IgD-negative memory B cell (primary cell): ENCODE measurements at regions not wholly inside any gene's neighbourhood (a gene's known extent, or its start where the extent isn't known, plus 50 kb on each side); places are given as distances from the start of the nearest gene placed in this dataset.
A peak's percentile ranks its signal among the peaks of the same experiment; 100 is the strongest.

Experiments used
- H3K27ac Mint-ChIP-seq, 3 donors: one replicate each; pipeline ENCODE4 v1.8.0; 2020 to 2022; ENCODE audit warnings: mild to moderate bottlenecking in 3 of 3, mixed read lengths in 3 of 3, moderate library complexity in 1 of 3
- H3K27me3 Mint-ChIP-seq: one replicate; pipeline ENCODE4 v1.8.0; 2021; ENCODE audit warnings: mixed read lengths
- H3K36me3 Mint-ChIP-seq: one replicate; pipeline ENCODE4 v1.8.0; 2020; ENCODE audit warnings: mild to moderate bottlenecking, mixed read lengths
- H3K4me1 Mint-ChIP-seq, 3 donors: one replicate each; pipeline ENCODE4 v1.8.0; 2020 to 2022; ENCODE audit warnings: mixed read lengths in 3 of 3, mild to moderate bottlenecking in 1 of 3
- H3K4me3 Mint-ChIP-seq, 4 donors: one replicate each; pipeline ENCODE4 v1.8.0; 2020 to 2022; ENCODE audit warnings: mild to moderate bottlenecking in 4 of 4, mixed read lengths in 4 of 4, moderate library complexity in 3 of 4
- H3K9me3 Mint-ChIP-seq, 3 donors: one replicate each; pipeline ENCODE4 v1.8.0; 2020 to 2021; ENCODE audit warnings: mixed read lengths in 3 of 3, mild to moderate bottlenecking in 1 of 3

- H3K36me3 Mint-ChIP-seq: no peaks in the 10 kb centered on the region
- no peak overlapping the region for H3K27ac Mint-ChIP-seq
- H3K4me3 Mint-ChIP-seq: no peak overlapping the region
- H3K4me1 Mint-ChIP-seq: no peaks in the 10 kb centered on the region
- H3K27me3 Mint-ChIP-seq: peaks cover 2% of the 10 kb centered on the region
- peaks cover 0 to 4% (median 0%) of the 10 kb centered on the region in 3 donors for H3K9me3 Mint-ChIP-seq
Measured at GRCh38 chr5:53342236-53342635, 138.2 kb upstream of the FST start.

- Mint-ChIP-seq H3K4me1 (no peaks in the 10 kb centered on the region), H3K27ac (no peak overlapping the region), H3K9me3 (peaks cover 0 to 4% (median 2%) of the 10 kb centered on the region in 3 donors), H3K4me3 (no peak overlapping the region), H3K27me3 (no peaks in the 10 kb centered on the region), H3K36me3 (no peaks in the 10 kb centered on the region)
Measured at GRCh38 chr5:53343187-53343586, 137.2 kb upstream of the FST start.

GRCh38 chr5:53350368-53350767 is 130.1 kb upstream of the FST start:
- H3K36me3 Mint-ChIP-seq: no peaks in the 10 kb centered on the region
- no peak overlapping the region for H3K4me3 Mint-ChIP-seq
- no peaks in the 10 kb centered on the region for H3K27me3 Mint-ChIP-seq
- no peak overlapping the region for H3K27ac Mint-ChIP-seq
- H3K4me1 Mint-ChIP-seq: no peaks in the 10 kb centered on the region
- H3K9me3 Mint-ChIP-seq: peaks cover 0 to 4% (median 2%) of the 10 kb centered on the region in 3 donors

GRCh38 chr5:53350991-53351770 is 129.2 kb upstream of the FST start:
- no peak overlapping the region for H3K27ac Mint-ChIP-seq
- H3K4me3 Mint-ChIP-seq: no peak overlapping the region
- peaks cover 0 to 4% (median 2%) of the 10 kb centered on the region in 3 donors for H3K9me3 Mint-ChIP-seq
- H3K4me1 Mint-ChIP-seq: no peaks in the 10 kb centered on the region
- no peaks in the 10 kb centered on the region for H3K36me3 Mint-ChIP-seq
- no peaks in the 10 kb centered on the region for H3K27me3 Mint-ChIP-seq

GRCh38 chr5:53355316-53355715 is 125.1 kb upstream of the FST start:
- peaks cover 2% of the 10 kb centered on the region for H3K27me3 Mint-ChIP-seq
- H3K36me3 Mint-ChIP-seq: no peaks in the 10 kb centered on the region
- H3K4me3 Mint-ChIP-seq: no peak overlapping the region
- H3K9me3 Mint-ChIP-seq: peaks cover 0 to 8% (median 0%) of the 10 kb centered on the region in 3 donors
- H3K4me1 Mint-ChIP-seq: no peaks in the 10 kb centered on the region
- H3K27ac Mint-ChIP-seq: no peak overlapping the region

GRCh38 chr5:53355931-53356330 is 124.5 kb upstream of the FST start:
- Mint-ChIP-seq H3K36me3 (no peaks in the 10 kb centered on the region), H3K27ac (no peak overlapping the region), H3K4me1 (no peaks in the 10 kb centered on the region), H3K9me3 (peaks cover 0 to 8% (median 0%) of the 10 kb centered on the region in 3 donors), H3K4me3 (no peak overlapping the region), H3K27me3 (peaks cover 2% of the 10 kb centered on the region)

GRCh38 chr5:53357439-53357838 is 123.0 kb upstream of the FST start:
- no peaks in the 10 kb centered on the region for H3K4me1 Mint-ChIP-seq
- peaks cover 0 to 6% (median 0%) of the 10 kb centered on the region in 3 donors for H3K9me3 Mint-ChIP-seq
- H3K27me3 Mint-ChIP-seq: peaks cover 3% of the 10 kb centered on the region
- H3K27ac Mint-ChIP-seq: no peak overlapping the region
- H3K4me3 Mint-ChIP-seq: no peak overlapping the region
- H3K36me3 Mint-ChIP-seq: no peaks in the 10 kb centered on the region

GRCh38 chr5:53358794-53359193 is 121.6 kb upstream of the FST start:
- Mint-ChIP-seq H3K36me3 (no peaks in the 10 kb centered on the region), H3K4me1 (no peaks in the 10 kb centered on the region), H3K4me3 (no peak overlapping the region), H3K27ac (no peak overlapping the region), H3K9me3 (peaks cover 0 to 4% (median 0%) of the 10 kb centered on the region in 3 donors), H3K27me3 (peaks cover 3% of the 10 kb centered on the region)

- Mint-ChIP-seq H3K9me3 (peaks cover 0 to 4% (median 0%) of the 10 kb centered on the region in 3 donors), H3K27me3 (peaks cover 3% of the 10 kb centered on the region), H3K36me3 (no peaks in the 10 kb centered on the region)
Measured at GRCh38 chr5:53359916-53360517, 120.4 kb upstream of the FST start.

GRCh38 chr5:53360811-53361210 is 119.6 kb upstream of the FST start:
- H3K4me1 Mint-ChIP-seq: no peaks in the 10 kb centered on the region
- no peak overlapping the region for H3K27ac Mint-ChIP-seq
- H3K9me3 Mint-ChIP-seq: peaks cover 0 to 4% (median 0%) of the 10 kb centered on the region in 3 donors
- H3K36me3 Mint-ChIP-seq: no peaks in the 10 kb centered on the region
- no peak overlapping the region for H3K4me3 Mint-ChIP-seq
- H3K27me3 Mint-ChIP-seq: peaks cover 3% of the 10 kb centered on the region

More at GRCh38 chr5:53359916-53360517, 120.4 kb upstream of the FST start:
- Mint-ChIP-seq H3K4me1 (no peaks in the 10 kb centered on the region), H3K4me3 (no peak overlapping the region), H3K27ac (no peak overlapping the region)

GRCh38 chr5:53361708-53362107 is 118.7 kb upstream of the FST start:
- H3K27ac Mint-ChIP-seq: no peak overlapping the region
- H3K9me3 Mint-ChIP-seq: peaks cover 0 to 4% (median 0%) of the 10 kb centered on the region in 3 donors
- no peak overlapping the region for H3K4me3 Mint-ChIP-seq
- H3K27me3 Mint-ChIP-seq: peaks cover 3% of the 10 kb centered on the region
- H3K36me3 Mint-ChIP-seq: no peaks in the 10 kb centered on the region
- H3K4me1 Mint-ChIP-seq: no peaks in the 10 kb centered on the region

- Mint-ChIP-seq H3K27ac (no peak overlapping the region), H3K9me3 (peaks cover 0 to 4% (median 0%) of the 10 kb centered on the region in 3 donors), H3K27me3 (peaks cover 1% of the 10 kb centered on the region), H3K36me3 (no peaks in the 10 kb centered on the region), H3K4me1 (no peaks in the 10 kb centered on the region), H3K4me3 (no peak overlapping the region)
Measured at GRCh38 chr5:53362521-53362941, 117.9 kb upstream of the FST start.

- Mint-ChIP-seq H3K4me3 (no peak overlapping the region), H3K27ac (no peak overlapping the region), H3K9me3 (peaks cover 0 to 1% (median 0%) of the 10 kb centered on the region in 3 donors), H3K27me3 (peaks cover 1% of the 10 kb centered on the region), H3K4me1 (no peaks in the 10 kb centered on the region), H3K36me3 (no peaks in the 10 kb centered on the region)
Measured at GRCh38 chr5:53364061-53364460, 116.4 kb upstream of the FST start.

GRCh38 chr5:53366245-53366644 is 114.2 kb upstream of the FST start:
- no peak overlapping the region for H3K4me3 Mint-ChIP-seq
- no peaks in the 10 kb centered on the region for H3K4me1 Mint-ChIP-seq
- no peaks in the 10 kb centered on the region for H3K36me3 Mint-ChIP-seq
- H3K27me3 Mint-ChIP-seq: peaks cover 1% of the 10 kb centered on the region
- no peak overlapping the region for H3K27ac Mint-ChIP-seq
- H3K9me3 Mint-ChIP-seq: peaks cover 0 to 2% (median 1%) of the 10 kb centered on the region in 3 donors

- no peaks in the 10 kb centered on the region for H3K4me1 Mint-ChIP-seq
- peaks cover 0 to 2% (median 1%) of the 10 kb centered on the region in 3 donors for H3K9me3 Mint-ChIP-seq
- no peaks in the 10 kb centered on the region for H3K36me3 Mint-ChIP-seq
- H3K4me3 Mint-ChIP-seq: no peak overlapping the region
- no peaks in the 10 kb centered on the region for H3K27me3 Mint-ChIP-seq
- peak overlapping the region in 1 of 3 donors; percentile 9 for H3K27ac Mint-ChIP-seq
Measured at GRCh38 chr5:53367727-53368126, 112.7 kb upstream of the FST start.

GRCh38 chr5:53368516-53368915 is 111.9 kb upstream of the FST start:
- Mint-ChIP-seq H3K4me1 (no peaks in the 10 kb centered on the region), H3K36me3 (no peaks in the 10 kb centered on the region), H3K4me3 (no peak overlapping the region), H3K27ac (no peak overlapping the region), H3K27me3 (no peaks in the 10 kb centered on the region), H3K9me3 (peaks cover 0 to 2% (median 1%) of the 10 kb centered on the region in 3 donors)
